Right lobe of liver (tissue), 4 donors: ENCODE measurements at regions not wholly inside any gene's neighbourhood (a gene's known extent, or its start where the extent isn't known, plus 50 kb on each side); places are given as distances from the start of the nearest gene placed in this dataset.

Experiments
- CTCF ChIP-seq, 4 donors: fragments of 200-600 bp in 3 of 4; fragments of 450-650 bp in 1 of 4; IDR thresholded peaks; one replicate each; pipeline versions ENCODE4 v1.5.1 to v1.8.0; 2016 to 2022; ENCODE audit warnings: antibody characterized with exemption in 4 of 4, mild to moderate bottlenecking in 2 of 4
- POLR2A ChIP-seq: fragments of 450-650 bp; IDR thresholded peaks from one replicate; pipeline ENCODE4 v1.6.1; 2017; ENCODE audit warnings: antibody characterized with exemption, mild to moderate bottlenecking
- donor health status: DM: no; HTN: no; CAD: no.
- donor health status: DM: no; HTN: no; CAD: no.
- donor health status: DM: no; HTN: yes; CAD: no.

- TF ChIP-seq CTCF (IDR thresholded peaks at IDR 0.05): no peak
- no peak for TF ChIP-seq POLR2A
These were observed 62.5 kb upstream of the BARHL2 start for GRCh38 chr1:90779573-90779972.
